GM12892 (cell line): ENCODE measurements at regions not wholly inside any gene's neighbourhood (a gene's known extent, or its start where the extent isn't known, plus 50 kb on each side); places are given as distances from the start of the nearest gene placed in this dataset.

ENCODE experiments used
- DNase-seq: peaks from one replicate; pipeline ENCODE4 v3.0.0; 2011; ENCODE audit not compliant: insufficient read length
- FAIRE-seq: peaks from 2 replicates; lab custom pipeline; 2011; peaks lifted over from hg19 to GRCh38; lab: Jason Lieb, UNC
- POLR2A ChIP-seq: IDR thresholded peaks from 2 replicates; pipeline ENCODE4 v1.6.1; 2011; ENCODE audit warnings: low read depth, low read length, control low read depth
- POLR2AphosphoS5 ChIP-seq: IDR thresholded peaks from 2 replicates; pipeline ENCODE4 v1.6.1; 2011; ENCODE audit warnings: low read depth, low read length, control low read depth
- TAF1 ChIP-seq: IDR thresholded peaks from 2 replicates; pipeline ENCODE4 v1.6.1; 2011; ENCODE audit warnings: low read depth, mild to moderate bottlenecking, control low read depth, low read length, borderline replicate concordance

GRCh38 chr2:111640480-111640879 is 243.5 kb downstream of the ANAPC1 start:
- DNase-seq (no peak), FAIRE-seq (no peak)
- TF ChIP-seq POLR2AphosphoS5: no peak
- no peak for TF ChIP-seq TAF1
- TF ChIP-seq POLR2A: no peak

- DNase-seq (no peak), FAIRE-seq (no peak)
- TF ChIP-seq POLR2A: no peak
- no peak for TF ChIP-seq POLR2AphosphoS5
- TF ChIP-seq TAF1: no peak
Observed at GRCh38 chr2:111642586-111643327, 241.2 kb downstream of the ANAPC1 start.

GRCh38 chr2:111643759-111644158 is 240.2 kb downstream of the ANAPC1 start:
- TF ChIP-seq POLR2A (no peak), TAF1 (no peak), POLR2AphosphoS5 (no peak)
- DNase-seq (no peak), FAIRE-seq (no peak)

DNA sequence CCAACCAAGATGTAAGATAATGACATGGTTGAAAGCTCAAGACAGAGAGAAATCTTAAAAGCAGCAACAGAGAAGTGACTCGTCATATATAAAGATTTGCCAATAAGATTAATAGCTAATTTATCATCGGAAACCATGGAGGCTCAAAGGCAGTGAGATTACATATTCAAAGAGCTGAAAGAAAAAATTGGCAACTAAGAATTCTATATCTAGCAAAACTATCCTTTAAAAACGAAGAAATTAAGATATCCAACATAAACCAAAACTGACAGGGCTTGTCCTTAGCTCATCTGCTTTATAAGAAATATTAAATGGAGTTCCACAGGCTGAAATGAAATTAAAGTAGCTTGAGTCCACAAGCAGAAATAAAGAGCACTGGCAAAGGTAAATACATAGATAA is 236.6 kb downstream of the ANAPC1 start:
- no peak for TF ChIP-seq TAF1
- no peak for TF ChIP-seq POLR2A
- TF ChIP-seq POLR2AphosphoS5: no peak
- FAIRE-seq (no peak), DNase-seq (no peak)

- FAIRE-seq (no peak), DNase-seq (no peak)
Observed at GRCh38 chr2:111652038-111652437, 232.0 kb downstream of the ANAPC1 start.

GRCh38 chr2:111652681-111653080 is 231.3 kb downstream of the ANAPC1 start:
- FAIRE-seq: no peak
- DNase-seq: no peak

More at GRCh38 chr2:111652038-111652437, 232.0 kb downstream of the ANAPC1 start:
- no peak for TF ChIP-seq TAF1
- TF ChIP-seq POLR2A: no peak
- no peak for TF ChIP-seq POLR2AphosphoS5

DNA sequence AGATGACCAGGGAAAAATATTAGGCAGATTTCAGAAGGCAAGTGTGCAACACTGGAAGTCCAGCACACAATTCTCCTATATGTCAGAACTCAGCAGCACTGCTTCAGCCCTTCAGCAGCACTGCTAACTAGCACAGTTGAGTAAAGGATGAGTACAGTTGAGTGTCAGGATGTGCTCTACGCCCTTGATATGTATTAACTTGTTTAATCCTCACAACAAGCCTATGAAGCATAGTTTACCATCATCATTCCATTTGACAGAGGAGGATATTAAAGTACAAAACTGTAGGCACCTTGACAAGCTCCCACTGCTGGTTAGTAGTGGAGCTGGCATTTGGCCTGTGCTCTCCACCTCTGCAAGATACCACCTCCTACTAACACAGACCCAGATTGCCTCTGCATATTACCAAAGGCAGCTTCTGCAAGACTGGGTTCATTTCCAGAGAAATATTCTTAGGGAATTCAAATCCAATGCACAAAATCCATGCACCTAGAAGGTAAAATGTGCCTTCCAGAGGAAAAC is 230.8 kb downstream of the ANAPC1 start:
- no peak for FAIRE-seq
- DNase-seq: no peak
- TF ChIP-seq POLR2A (no peak), TAF1 (no peak), POLR2AphosphoS5 (no peak)

More at GRCh38 chr2:111652681-111653080, 231.3 kb downstream of the ANAPC1 start:
- no peak for TF ChIP-seq POLR2A
- no peak for TF ChIP-seq TAF1
- no peak for TF ChIP-seq POLR2AphosphoS5

DNA sequence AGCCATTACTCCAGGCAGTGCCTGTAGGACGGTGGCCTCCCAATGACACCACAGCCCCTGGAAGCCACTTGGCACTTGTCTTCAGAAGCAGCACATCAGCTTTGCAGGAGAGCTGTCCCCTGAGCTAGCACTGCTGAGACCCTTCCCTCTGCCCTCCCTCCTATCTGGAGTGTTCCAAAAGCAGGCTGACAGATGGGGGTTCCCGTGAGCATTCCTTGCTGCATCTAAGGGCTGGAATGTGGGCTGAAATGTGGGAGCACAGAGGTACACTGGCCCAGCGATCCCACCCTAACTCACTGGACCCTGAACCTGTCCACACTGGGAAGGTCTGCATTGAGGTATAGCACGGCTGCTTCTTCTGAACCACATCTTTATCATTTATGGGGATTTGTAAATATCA is 230.1 kb downstream of the ANAPC1 start:
- no peak for FAIRE-seq
- no peak for DNase-seq
- no peak for TF ChIP-seq POLR2A
- no peak for TF ChIP-seq POLR2AphosphoS5
- TF ChIP-seq TAF1: no peak

- DNase-seq (no peak), FAIRE-seq (no peak)
- no peak for TF ChIP-seq POLR2AphosphoS5
- TF ChIP-seq POLR2A: no peak
- no peak for TF ChIP-seq TAF1
Observed at GRCh38 chr2:111654829-111655228, 229.2 kb downstream of the ANAPC1 start.

GRCh38 chr2:111656436-111656835 is 227.6 kb downstream of the ANAPC1 start:
- FAIRE-seq: no peak
- TF ChIP-seq POLR2A: no peak
- TF ChIP-seq TAF1: no peak
- TF ChIP-seq POLR2AphosphoS5: no peak

GRCh38 chr2:111656894-111657293 is 227.1 kb downstream of the ANAPC1 start:
- no peak for TF ChIP-seq TAF1
- no peak for TF ChIP-seq POLR2A
- no peak for TF ChIP-seq POLR2AphosphoS5
- FAIRE-seq (no peak), DNase-seq (no peak)

More at GRCh38 chr2:111656436-111656835, 227.6 kb downstream of the ANAPC1 start:
- DNase-seq: no peak

DNA sequence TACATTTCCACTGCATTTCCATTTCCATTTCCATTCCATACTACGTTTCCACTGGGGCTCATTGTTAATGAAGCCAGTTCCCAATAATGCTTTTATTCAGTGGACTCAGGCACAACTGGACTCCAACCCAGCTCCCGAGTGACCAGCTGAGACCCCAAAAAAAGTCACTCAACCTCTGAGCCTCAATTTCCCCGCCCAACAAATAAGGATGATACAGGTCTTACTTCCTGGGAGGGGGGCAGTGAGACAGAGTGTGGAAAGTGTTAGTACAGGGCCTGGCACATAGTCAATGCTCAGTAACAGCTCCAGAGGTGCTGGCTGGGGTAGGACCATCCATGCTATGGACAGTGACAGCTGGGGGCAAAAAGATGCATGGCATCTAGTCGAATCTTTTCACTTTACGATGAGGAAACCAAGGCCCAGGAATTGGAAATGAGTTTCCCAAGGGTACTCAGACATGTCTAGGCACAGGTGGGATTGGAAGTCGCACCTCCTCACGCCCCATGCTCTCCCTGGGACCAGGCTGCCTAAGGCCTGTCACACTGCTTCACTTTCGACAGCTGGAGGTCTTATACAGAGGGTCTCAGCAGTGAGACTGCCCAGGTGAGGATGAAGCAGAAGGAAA is 226.5 kb downstream of the ANAPC1 start:
- FAIRE-seq: no peak
- no peak for DNase-seq
- TF ChIP-seq TAF1 (no peak), POLR2A (no peak), POLR2AphosphoS5 (no peak)
